GM18508 (cell line): ENCODE measurements at regions not wholly inside any gene's neighbourhood (a gene's known extent, or its start where the extent isn't known, plus 50 kb on each side); places are given as distances from the start of the nearest gene placed in this dataset.
A peak's percentile ranks its signal among the peaks of the same experiment; 100 is the strongest.

Experiments used
- ATAC-seq: cut with Tn5 transposase; IDR thresholded peaks from one replicate; pipeline ENCODE4 v1.9.1; 2021; ENCODE audit warnings: moderate number of reproducible peaks; ENCODE audit not compliant: insufficient read depth, unreplicated experiment

DNA sequence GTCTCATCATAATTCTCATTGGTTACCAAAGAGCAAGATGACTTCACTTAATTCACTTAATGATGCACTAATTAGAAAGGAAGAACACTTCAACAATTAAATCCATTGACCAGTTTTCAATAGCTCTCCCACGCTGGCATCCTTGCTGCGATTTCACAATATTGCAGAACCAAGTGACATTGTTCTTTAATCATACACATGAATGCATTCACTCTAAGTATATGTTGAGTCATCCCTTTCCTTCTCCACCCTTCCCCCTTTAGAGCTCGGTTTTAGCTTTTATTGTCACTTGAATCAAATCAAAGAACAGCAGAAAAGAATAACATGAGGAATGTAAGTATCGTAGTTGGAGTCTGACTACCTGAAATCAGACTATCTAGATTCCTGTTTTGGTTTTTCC, 233.6 kb upstream of the FMN2 start:
- no peak for ATAC-seq

DNA sequence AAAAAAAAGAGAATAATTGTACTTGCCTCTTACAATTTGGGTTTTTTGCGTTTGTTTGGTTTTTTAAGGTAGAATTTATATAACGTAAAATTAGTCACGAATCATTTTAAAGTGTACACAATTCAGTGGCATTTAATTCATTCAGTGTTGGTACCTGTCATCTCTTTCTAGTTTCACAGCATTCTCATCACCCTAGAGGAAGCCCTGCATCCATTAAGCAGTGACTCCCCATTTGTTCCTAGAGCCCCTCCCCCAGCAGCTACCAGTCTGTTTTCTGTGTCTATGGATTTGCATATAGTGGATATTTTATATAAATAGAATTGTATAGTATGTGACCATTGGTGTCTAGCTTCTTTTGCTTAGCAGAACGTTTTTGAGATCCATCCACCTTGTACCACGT, 233.2 kb upstream of the FMN2 start:
- ATAC-seq, result no peak

DNA sequence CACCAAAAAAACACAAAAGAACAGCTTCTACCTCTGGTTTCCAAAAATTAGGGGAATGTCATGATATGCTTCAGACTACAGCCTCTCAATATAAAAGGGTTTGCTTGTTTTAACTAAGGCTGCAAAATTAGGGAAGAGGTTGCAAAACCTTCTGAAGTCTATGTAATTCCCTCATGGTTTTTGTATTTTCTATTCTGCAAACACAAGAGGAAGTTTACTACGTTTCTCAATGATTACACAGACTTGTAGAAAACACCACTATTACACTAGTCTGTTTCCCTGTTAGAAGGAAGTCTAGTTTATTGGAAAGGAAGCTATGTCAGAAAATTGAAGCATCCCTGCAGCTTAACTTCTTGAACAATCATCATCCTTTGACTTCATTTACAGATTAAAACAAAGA, 229.7 kb upstream of the FMN2 start:
- no peak for ATAC-seq

DNA sequence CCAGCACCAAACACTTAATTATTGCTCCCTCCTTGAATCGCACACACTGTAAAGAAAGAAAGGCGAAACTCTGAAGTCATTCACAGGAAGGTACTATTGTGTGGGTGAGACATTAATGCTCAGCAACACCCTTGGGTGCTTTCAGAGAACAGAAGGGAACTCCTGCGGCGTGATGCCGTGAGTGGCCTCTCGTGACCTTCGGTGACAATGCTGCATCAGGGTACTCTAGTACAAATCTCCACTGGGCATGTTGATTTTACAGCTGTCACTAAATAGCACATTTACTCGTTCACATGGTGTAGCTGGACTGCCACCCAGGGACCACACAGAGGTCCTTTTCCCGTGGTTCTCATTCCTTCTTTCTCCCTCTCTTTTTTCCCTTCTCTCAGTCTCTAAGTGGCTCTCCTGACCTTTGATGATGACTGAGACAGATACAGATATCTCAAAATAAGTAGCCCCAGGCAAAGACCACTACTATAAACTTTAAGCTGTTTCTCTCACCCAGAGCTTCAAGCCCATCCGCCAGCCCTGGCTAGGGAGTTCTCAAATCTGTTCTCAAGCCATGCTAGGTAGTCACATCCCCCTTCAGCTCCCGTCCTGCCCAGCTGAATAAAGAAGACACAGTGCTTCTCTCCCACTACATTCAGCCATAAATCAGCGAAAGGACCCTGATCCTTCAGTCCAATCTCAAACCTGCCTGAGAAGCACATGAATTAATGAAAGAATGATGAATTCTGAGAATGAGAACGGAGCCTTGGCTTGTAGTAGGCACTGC, 223.4 kb upstream of the FMN2 start:
- ATAC-seq, result no peak

DNA sequence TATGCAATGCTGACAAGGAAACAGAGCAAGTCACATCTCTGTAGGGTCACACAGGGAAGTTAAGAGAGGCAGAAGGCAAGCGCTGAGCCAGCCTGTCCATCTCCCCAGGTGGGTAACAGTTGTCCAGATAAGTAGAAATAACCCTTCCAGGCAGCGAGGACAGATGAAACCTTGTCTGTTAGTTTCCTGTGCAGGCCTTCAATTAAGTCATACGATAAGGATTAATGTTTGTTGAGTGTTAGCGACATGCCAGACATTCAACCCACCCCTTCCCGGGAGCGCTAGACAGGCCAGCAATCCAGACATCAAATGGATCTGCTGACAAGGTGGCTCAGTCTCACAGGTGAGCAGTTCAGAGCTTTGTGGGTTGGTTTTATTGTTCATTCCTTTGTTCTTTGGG, 221.5 kb upstream of the FMN2 start:
- no peak for ATAC-seq

DNA sequence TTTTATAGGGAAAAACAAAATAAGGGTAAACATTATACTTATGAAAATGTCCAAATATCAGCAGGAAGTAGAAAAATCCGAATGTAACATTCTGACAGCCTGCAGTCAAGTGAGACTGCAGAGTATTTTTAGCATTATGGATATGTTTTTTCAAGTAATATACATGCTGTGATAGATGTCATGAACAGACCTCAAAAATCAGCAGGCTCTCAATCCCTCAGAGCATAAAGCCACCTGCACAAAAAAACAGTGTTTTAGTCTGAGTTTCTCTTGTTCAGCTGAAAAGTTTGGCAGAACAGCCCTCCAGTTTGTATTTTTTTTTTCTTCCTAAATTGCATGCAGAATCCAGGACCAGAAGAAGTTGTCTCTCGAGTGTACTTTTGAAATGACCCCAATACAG, 219.1 kb upstream of the FMN2 start:
- ATAC-seq, result no peak

DNA sequence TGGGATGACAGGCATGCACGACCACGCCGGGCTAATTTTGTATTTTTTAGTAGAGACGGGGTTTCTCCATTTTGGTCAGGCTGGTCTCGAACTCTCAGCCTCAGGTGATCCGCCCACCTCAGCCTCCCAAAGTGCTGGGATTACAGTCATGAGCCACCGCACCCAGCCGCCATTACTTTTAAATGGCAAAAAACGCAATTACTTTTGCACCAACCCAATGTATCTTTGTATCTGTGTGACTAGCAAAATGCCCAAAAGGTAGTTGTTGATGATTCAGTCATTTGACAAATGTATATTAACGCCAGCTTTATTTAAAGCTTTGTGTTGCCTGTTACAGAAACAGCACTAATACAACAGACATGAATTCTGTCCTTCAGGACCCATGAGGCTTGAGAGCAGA, 216.9 kb upstream of the FMN2 start:
- ATAC-seq, result no peak

DNA sequence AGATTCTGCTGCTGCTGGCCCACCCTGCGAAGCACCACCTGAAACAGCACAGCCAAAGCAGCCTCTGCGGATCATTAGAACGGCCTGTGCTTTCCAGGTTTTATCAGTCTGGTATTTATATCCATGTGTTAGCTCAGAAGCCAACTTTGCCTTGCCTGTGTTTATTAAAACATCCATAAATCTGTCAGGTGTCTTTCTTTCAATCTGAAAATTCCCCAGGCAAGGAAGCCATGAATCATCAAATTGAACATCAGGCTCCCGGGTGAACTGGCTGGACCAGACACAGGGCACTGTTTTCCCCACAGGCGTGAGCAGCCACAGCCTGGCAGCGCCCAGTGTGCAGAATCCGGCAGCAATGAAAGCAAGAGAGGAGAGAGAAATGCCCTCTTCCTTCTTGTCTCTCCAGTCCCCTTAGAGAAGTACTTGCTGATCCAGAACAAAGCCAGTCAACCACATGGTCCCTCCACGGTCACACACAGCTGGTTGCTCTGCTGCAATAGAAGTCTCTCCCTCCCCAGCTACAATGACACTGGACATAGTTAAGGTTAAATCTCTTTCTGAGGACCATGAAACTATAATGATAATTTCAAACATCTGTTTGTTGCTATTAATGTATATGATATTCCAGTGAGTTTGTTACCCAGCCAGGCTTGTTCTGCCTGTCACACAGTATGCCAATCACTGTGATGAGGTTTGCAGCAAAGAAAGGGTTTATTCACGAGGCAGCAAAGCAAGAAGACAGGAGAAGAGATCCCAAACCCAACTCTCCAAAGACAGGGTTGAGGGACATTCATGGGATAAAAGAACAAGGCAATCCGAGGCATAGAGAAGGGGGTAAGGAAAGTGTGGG, 212.1 kb upstream of the FMN2 start:
- ATAC-seq, result no peak

DNA sequence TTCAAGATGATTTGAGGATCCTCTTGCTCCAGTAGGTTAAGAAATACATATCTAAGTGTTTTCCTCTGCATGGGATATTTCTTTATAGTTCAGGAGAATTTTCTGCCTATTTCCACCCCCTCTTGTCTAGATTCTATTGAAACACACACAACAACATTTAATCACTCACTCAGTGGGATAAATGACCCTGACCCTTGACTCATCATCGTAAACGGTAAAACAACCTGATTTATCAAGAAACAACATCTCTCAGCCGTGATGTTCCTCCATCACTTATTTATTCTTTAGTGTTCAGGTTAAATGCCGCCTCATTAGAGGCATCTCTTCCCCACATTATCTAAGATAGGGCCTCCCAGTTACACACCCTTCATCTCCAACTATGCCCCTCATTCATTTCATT, 208.7 kb upstream of the FMN2 start:
- ATAC-seq, result no peak

DNA sequence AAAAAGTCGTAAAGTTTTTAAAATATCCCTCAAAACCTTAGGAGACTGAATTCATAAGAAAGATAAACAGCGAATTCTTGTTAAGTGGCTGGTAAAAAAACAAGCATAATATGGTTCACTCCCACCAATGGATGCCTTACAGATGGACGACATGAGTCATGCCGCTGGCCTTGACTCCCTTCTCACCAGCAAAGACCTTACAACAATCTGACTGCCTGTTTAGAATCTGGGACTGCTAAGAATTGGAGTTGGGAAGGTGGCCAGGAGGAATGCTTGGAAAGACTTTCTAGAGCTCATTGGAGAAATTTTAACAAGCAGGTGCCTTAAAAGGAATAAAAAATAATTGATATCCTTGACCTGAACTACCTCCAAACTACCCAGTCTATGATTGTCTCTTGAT, 206.9 kb upstream of the FMN2 start:
- no peak for ATAC-seq

DNA sequence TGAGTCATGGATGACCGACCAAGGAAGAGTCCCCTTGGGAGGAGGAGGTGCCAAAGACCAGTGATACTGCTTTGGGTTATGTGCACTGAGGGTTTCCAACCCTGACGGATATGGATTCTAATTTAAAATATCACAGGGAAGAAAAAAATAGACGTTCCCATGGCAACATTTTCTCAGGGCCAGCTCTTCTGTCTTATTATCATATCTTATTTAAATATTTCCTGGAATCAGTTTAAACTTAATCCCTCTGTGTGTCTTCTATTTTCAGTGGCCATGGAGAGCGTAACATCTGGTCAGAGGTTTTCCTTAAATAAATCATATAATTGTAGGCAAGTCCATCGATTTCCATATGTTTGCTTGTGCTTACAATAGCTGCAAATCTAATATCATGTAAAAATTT, 205.4 kb upstream of the FMN2 start:
- ATAC-seq, result no peak

DNA sequence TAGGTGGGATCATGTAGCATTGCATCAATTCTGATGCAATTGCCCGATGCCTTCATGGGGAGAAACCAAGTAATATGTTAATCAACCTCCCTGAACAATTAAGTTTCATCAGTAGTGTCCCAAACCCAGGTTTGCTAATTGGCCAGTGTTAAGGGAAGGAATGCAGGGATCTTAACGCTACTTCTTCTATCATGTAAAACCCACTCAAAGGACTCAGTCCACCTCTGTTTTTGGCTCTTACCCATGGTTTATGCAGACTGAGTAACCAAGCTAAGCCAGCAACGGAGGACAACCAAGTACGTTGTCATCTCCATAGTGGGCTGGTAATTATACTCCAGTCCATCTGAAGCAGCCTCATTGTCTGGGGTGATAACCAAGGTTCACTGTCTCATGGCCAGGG, 203.0 kb upstream of the FMN2 start:
- no peak for ATAC-seq

DNA sequence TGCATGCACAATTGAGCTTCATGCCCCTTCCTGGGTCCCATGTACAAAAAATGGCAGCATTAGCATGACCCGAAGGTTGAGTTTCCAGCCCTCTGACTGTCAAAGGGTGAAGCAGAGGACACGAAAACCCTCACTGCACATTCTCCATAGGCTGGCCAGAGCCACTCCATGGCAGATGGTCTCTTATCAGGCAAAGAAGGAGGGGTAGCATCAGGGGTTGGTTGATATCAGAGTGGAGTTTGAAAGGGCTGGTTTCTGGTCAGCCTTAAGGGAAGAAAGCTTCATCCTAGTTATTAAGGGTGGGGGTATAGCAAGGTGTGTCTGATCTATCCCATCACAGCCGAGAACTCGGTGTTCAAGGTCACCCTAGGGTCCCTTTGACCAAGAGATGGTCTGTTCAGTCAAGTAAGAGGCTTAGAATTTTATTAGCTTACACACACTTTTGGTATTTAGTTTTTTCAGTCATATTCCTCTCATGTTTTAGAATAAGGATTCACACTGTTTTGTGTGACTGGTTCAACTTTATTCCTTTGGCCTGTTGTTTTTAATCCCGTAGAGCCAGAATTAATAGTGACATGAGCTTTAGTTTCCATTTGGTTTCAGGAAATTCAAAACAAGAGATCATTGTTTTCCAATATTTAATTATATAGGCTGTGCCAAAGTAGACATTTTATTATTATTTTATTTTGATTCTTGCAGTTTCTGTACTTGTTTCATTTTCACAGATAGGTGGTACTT, 199.9 kb upstream of the FMN2 start:
- no peak for ATAC-seq

DNA sequence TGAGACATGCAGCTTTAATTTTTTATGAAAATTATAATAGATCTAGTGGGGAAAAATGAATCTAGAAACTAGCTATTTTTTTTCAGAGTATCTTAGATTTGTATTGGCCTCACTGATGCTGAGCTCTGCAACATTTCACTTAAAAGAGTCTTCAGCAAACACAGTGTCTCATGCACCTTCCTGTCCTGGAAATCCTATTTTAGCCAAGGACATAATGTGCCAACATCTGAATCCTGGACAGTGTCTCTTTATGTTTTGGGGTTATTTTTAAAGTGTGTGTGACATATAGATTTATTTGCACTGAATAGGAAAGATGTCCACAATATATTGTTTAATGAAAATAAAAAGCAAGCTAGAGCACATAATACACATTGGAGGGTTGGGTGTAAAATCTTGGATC, 199.1 kb upstream of the FMN2 start:
- no peak for ATAC-seq

DNA sequence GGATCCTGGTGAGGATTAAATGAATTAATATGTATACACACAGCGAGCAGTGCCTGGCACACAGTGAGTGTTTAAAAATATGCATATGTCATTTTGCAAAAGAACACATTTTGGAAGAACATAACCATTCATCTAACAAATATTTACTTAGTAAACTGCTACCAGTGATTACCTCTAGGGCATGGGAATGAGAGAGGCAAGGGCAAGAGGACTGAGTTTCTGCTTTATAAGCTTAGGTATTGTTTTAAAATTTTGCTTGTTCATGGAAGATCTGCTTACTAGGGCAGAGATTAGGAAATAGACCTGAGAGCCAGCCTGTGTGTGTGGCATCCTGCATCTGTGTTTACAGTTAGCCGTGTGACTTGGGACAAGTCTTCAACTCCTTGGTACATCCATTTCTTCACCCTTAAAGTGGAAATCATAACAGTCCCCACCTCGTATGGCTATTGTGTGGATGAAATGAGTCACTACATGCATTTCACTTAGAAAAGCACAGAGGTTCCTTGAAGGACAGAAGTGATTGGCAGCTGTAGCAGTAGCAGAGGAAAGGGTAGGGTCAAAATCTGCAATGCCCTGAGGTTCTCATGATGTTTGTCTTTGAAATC, 198.5 kb upstream of the FMN2 start:
- no peak for ATAC-seq

DNA sequence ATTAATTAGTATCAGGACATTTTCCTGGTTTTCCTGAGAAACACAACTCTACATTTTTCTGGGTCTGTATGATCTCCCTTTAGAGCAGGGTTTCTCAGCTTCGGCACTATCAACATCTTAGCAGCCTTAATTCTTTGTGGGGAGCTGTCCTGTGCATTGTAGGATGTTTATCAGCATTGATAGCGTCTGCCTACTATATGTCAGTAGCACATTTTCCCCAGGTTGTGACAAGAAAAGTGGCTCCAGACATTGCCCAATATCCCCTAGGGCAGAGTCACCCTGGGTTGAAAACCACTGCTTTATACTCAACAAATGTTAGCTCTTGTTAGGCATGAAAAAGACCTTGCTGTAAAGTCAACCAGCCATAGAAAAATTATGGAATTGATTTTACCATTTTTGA, 195.1 kb upstream of the FMN2 start:
- ATAC-seq, result no peak

DNA sequence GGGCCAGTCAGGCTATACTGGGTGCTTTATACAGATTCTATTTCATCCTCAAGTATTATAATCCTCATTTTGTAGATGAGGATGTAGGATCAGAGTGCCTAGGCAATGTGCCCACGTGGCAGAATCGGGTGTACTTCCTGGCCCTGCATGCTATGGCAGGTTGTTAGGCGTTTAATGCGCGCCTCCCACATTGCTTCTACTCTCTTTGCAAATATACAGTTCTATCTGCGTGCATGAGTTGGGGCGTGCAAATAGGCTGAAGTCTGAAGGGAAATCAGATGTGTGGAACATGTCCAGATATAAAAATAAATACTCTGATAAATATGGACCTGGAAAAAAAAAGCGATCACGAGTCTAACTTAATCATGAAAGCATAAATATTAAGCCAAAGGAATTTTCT, 194.7 kb upstream of the FMN2 start:
- ATAC-seq, result no peak

DNA sequence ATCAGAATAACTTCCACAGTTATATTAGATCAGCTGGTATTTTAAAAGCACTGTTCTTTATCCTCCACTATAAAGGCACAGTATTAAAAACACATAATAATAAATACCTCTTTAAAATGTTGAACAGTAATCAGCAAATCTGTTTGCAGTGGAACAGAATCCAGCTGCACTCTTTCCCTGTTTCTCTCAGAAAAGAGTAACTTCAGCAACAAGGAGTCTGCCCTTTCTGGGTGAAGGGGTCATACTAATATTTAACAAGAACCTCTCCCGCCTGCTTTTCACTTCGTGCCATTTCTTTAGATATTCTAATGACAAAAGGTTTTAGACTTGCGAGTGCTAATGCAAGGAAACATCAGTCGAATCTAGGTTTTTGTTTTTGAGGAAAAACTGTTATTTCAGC, 194.2 kb upstream of the FMN2 start:
- ATAC-seq, result no peak

DNA sequence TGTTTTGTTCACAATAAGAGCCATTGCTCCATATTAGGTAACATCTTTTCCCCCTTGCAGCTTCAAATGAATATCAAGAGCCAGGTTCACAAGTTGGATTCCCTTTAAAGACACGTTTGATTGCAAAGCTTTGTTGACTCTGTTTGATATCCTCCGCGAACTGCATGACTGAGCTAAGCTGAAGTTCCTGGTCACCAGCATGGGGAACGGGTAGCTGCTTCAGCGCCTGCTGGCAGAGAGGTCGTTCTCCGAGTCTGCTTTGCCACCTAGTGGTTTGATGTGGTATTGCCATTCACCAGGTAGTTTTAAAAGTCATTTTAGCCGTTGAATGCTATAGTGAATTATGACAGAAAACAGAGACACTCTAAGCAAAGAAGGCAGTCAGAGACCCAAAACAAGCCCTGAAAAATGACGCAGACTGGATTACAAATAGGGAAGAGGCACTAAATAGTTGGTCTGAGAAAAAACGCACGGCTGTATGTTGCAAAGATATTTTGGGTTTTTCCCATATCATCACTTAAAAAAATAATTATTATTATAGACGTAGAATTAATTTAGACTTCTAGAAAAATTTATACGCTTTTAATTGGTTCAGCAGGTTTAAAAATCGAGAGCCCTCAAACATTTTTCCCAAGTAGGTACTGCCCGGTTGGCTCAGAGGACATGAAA, 193.5 kb upstream of the FMN2 start:
- ATAC-seq, result peak; percentile 74

DNA sequence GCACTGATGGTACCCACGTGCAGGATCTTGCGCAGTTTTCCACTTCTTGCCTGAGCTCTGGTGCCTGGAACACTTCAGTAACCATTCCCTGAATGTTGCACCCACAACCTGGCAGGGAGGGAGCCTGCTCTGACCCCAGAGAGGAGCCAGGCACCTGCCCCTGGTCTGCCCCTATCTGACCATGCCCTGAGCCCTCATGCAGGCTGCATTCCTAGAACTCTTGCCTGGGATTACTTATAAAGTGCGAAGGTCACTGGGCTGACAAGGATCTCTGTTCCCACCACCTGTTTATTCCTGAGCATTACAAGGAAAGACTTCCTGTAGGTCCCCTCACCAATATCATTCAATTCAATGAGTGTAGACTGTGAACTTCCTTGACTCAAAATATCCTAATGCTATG, 191.9 kb upstream of the FMN2 start:
- ATAC-seq, result no peak
